GM23338 (cell line): ENCODE measurements at regions not wholly inside any gene's neighbourhood (a gene's known extent, or its start where the extent isn't known, plus 50 kb on each side); places are given as distances from the start of the nearest gene placed in this dataset.

Source experiments
- ATAC-seq: fragments of 200-7000 bp; cut with Tn5 transposase; 3 replicates; pipeline ENCODE4 v1.9.1; 2020
- DNase-seq: peaks from one replicate; pipeline ENCODE4 v3.0.0-alpha.2; 2015; ENCODE audit warnings: low spot score
- H2AFZ ChIP-seq: fragments of 200-600 bp; sonication (generic); 2 replicates; pipeline ENCODE4 v1.8.0; 2016; ENCODE audit warnings: antibody characterized with exemption, mild to moderate bottlenecking, moderate library complexity
- H3F3A ChIP-seq: fragments of 200-600 bp; sonication (generic); replicated peaks from 2 replicates; pipeline ENCODE4 v1.8.0; 2017; ENCODE audit warnings: antibody characterized with exemption, mixed run types, low read depth
- H3K27ac ChIP-seq: fragments of 200-600 bp; sonication (generic); 2 replicates; pipeline ENCODE4 v1.6.1; 2016; ENCODE audit warnings: low read depth
- H3K27me3 ChIP-seq: fragments of 200-600 bp; sonication (generic); 2 replicates; pipeline ENCODE4 v1.8.0; 2016; ENCODE audit warnings: mild to moderate bottlenecking, mixed run types, moderate library complexity; ENCODE audit not compliant: insufficient read depth
- H3K36me3 ChIP-seq: fragments of 200-600 bp; sonication (generic); 2 replicates; pipeline ENCODE4 v1.8.0; 2016; ENCODE audit warnings: mild to moderate bottlenecking; ENCODE audit not compliant: insufficient read depth
- H3K4me1 ChIP-seq: fragments of 200-600 bp; sonication (generic); 2 replicates; pipeline ENCODE4 v1.8.0; 2016; ENCODE audit warnings: mild to moderate bottlenecking, moderate library complexity; ENCODE audit not compliant: insufficient read depth
- H3K4me2 ChIP-seq: fragments of 200-600 bp; sonication (generic); 2 replicates; pipeline ENCODE4 v1.7.1; 2017; ENCODE audit warnings: mixed run types
- H3K4me3 ChIP-seq: fragments of 200-600 bp; sonication (generic); 2 replicates; pipeline ENCODE4 v1.6.1; 2016; ENCODE audit warnings: mixed run types
- H3K79me2 ChIP-seq: fragments of 200-600 bp; sonication (generic); replicated peaks from 2 replicates; pipeline ENCODE4 v1.8.0; 2017; ENCODE audit warnings: mild to moderate bottlenecking; ENCODE audit not compliant: insufficient read depth
- H3K9me2 ChIP-seq: fragments of 200-600 bp; sonication (generic); 2 replicates; pipeline ENCODE4 v1.8.0; 2017; ENCODE audit not compliant: insufficient read depth
- H4K20me1 ChIP-seq: fragments of 200-600 bp; sonication (generic); replicated peaks from 2 replicates; pipeline ENCODE4 v1.8.0; 2017; ENCODE audit warnings: mild to moderate bottlenecking; ENCODE audit not compliant: insufficient read depth
- H3K27ac Mint-ChIP-seq: 2 replicates; pipeline ENCODE4 v1.8.0; 2020; ENCODE audit warnings: inconsistent platforms, mild to moderate bottlenecking, moderate library complexity, mixed read lengths
- H3K27me3 Mint-ChIP-seq: 3 replicates; pipeline ENCODE4 v1.8.0; 2022; ENCODE audit warnings: low read depth, mild to moderate bottlenecking, moderate library complexity, mixed read lengths, inconsistent platforms; ENCODE audit not compliant: insufficient read depth, poor library complexity
- H3K36me3 Mint-ChIP-seq: 3 replicates; pipeline ENCODE4 v1.8.0; 2021; ENCODE audit warnings: low read depth, mild to moderate bottlenecking, inconsistent platforms, moderate library complexity, mixed read lengths
- H3K4me1 Mint-ChIP-seq: 3 replicates; pipeline ENCODE4 v1.8.0; 2020; ENCODE audit warnings: mild to moderate bottlenecking, inconsistent platforms, mixed read lengths
- H3K4me3 Mint-ChIP-seq: 3 replicates; pipeline ENCODE4 v1.8.0; 2021; ENCODE audit warnings: moderate library complexity, mild to moderate bottlenecking, inconsistent platforms, mixed read lengths
- H3K9me3 Mint-ChIP-seq: 3 replicates; pipeline ENCODE4 v1.8.0; 2020; ENCODE audit warnings: moderate library complexity, mild to moderate bottlenecking, inconsistent platforms, mixed read lengths
- CTCF ChIP-seq, 2 experiments: fragments of 200-600 bp in 1 of 2; sonication (generic) in 1 of 2; conservative IDR thresholded peaks; 2 replicates each; pipeline versions ENCODE4 v1.5.1 to v1.6.1; 2016 to 2017; ENCODE audit warnings: antibody characterized with exemption in 2 of 2, low read depth in 2 of 2, mild to moderate bottlenecking in 2 of 2, moderate library complexity in 1 of 2
- EZH2 ChIP-seq: fragments of 200-600 bp; sonication (generic); IDR thresholded peaks from one replicate; pipeline ENCODE4 v1.8.0; 2017; ENCODE audit warnings: antibody characterized with exemption, mild to moderate bottlenecking, low read depth; ENCODE audit not compliant: unreplicated experiment
- EZH2phosphoT487 ChIP-seq: fragments of 200-600 bp; sonication (generic); IDR thresholded peaks from one replicate; pipeline ENCODE4 v1.8.1; 2018; ENCODE audit warnings: antibody characterized with exemption; ENCODE audit not compliant: unreplicated experiment
- JUNB ChIP-seq: IDR thresholded peaks from one replicate; pipeline ENCODE4 v1.6.1; 2016; ENCODE audit warnings: antibody characterized with exemption; ENCODE audit not compliant: unreplicated experiment
- POLR2AphosphoS5 ChIP-seq: IDR thresholded peaks from 2 replicates; pipeline ENCODE4 v1.6.1; 2016; ENCODE audit warnings: antibody characterized with exemption, low read depth
- REST ChIP-seq: IDR thresholded peaks from one replicate; pipeline ENCODE4 v1.6.1; 2018; ENCODE audit warnings: antibody characterized with exemption; ENCODE audit not compliant: unreplicated experiment
- STAT1 ChIP-seq: IDR thresholded peaks from one replicate; pipeline ENCODE4 v1.6.1; 2016; ENCODE audit warnings: antibody characterized with exemption; ENCODE audit not compliant: unreplicated experiment
- ZNF114 ChIP-seq: fragments of 250-450 bp; sonication (Bioruptor Pico); IDR thresholded peaks from 2 replicates; pipeline ENCODE4 v1.5.0; 2020; ENCODE audit warnings: mild to moderate bottlenecking, moderate library complexity
- TF ChIP-seq, protein P1 (sequence below): fragments of 250-450 bp; sonication (Bioruptor Pico); IDR thresholded peaks from 2 replicates; pipeline ENCODE4 v1.5.0; 2020; ENCODE audit warnings: mild to moderate bottlenecking, moderate library complexity

- TF ChIP-seq, protein P1, sequence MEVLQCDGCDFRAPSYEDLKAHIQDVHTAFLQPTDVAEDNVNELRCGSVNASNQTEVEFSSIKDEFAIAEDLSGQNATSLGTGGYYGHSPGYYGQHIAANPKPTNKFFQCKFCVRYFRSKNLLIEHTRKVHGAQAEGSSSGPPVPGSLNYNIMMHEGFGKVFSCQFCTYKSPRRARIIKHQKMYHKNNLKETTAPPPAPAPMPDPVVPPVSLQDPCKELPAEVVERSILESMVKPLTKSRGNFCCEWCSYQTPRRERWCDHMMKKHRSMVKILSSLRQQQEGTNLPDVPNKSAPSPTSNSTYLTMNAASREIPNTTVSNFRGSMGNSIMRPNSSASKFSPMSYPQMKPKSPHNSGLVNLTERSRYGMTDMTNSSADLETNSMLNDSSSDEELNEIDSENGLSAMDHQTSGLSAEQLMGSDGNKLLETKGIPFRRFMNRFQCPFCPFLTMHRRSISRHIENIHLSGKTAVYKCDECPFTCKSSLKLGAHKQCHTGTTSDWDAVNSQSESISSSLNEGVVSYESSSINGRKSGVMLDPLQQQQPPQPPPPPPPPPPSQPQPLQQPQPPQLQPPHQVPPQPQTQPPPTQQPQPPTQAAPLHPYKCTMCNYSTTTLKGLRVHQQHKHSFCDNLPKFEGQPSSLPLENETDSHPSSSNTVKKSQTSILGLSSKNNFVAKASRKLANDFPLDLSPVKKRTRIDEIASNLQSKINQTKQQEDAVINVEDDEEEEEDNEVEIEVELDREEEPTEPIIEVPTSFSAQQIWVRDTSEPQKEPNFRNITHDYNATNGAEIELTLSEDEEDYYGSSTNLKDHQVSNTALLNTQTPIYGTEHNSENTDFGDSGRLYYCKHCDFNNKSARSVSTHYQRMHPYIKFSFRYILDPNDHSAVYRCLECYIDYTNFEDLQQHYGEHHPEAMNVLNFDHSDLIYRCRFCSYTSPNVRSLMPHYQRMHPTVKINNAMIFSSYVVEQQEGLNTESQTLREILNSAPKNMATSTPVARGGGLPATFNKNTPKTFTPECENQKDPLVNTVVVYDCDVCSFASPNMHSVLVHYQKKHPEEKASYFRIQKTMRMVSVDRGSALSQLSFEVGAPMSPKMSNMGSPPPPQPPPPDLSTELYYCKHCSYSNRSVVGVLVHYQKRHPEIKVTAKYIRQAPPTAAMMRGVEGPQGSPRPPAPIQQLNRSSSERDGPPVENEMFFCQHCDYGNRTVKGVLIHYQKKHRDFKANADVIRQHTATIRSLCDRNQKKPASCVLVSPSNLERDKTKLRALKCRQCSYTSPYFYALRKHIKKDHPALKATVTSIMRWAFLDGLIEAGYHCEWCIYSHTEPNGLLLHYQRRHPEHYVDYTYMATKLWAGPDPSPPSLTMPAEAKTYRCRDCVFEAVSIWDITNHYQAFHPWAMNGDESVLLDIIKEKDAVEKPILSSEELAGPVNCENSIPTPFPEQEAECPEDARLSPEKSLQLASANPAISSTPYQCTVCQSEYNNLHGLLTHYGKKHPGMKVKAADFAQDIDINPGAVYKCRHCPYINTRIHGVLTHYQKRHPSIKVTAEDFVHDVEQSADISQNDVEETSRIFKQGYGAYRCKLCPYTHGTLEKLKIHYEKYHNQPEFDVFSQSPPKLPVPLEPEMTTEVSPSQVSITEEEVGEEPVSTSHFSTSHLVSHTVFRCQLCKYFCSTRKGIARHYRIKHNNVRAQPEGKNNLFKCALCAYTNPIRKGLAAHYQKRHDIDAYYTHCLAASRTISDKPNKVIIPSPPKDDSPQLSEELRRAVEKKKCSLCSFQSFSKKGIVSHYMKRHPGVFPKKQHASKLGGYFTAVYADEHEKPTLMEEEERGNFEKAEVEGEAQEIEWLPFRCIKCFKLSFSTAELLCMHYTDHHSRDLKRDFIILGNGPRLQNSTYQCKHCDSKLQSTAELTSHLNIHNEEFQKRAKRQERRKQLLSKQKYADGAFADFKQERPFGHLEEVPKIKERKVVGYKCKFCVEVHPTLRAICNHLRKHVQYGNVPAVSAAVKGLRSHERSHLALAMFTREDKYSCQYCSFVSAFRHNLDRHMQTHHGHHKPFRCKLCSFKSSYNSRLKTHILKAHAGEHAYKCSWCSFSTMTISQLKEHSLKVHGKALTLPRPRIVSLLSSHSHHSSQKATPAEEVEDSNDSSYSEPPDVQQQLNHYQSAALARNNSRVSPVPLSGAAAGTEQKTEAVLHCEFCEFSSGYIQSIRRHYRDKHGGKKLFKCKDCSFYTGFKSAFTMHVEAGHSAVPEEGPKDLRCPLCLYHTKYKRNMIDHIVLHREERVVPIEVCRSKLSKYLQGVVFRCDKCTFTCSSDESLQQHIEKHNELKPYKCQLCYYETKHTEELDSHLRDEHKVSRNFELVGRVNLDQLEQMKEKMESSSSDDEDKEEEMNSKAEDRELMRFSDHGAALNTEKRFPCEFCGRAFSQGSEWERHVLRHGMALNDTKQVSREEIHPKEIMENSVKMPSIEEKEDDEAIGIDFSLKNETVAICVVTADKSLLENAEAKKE, result no peak
- TF ChIP-seq JUNB (no peak), POLR2AphosphoS5 (no peak), EZH2phosphoT487 (no peak), REST (no peak)
These were observed 378.7 kb downstream of the LIG4 start (continued) for GRCh38 chr13:107836685-107837084.

- Histone ChIP-seq H3K4me2 (no peak overlapping the region; the same call in 1 of the 2 replicates), H4K20me1 (no peaks in the 10 kb centered on the region), H3F3A (no peaks in the 10 kb centered on the region), H3K9me2 (0 out of 2 replicates have a peak, but pooled peaks cover 3% of the 10 kb centered on the region), H3K27me3 (no peaks in the 10 kb centered on the region), H3K36me3 (no peaks in the 10 kb centered on the region), H3K27ac (no peak overlapping the region), H3K79me2 (peaks cover 13% of the 10 kb centered on the region), H3K4me3 (no peak overlapping the region), H3K4me1 (peaks cover 67% of the 10 kb centered on the region), H2AFZ (no peak overlapping the region)
- H3K4me3 Mint-ChIP-seq, result no peak overlapping the region
- peak overlapping the region; percentile 32 for H3K27ac Mint-ChIP-seq
- ATAC-seq, result no peak
- peaks cover 9% of the 10 kb centered on the region for H3K27me3 Mint-ChIP-seq
- DNase-seq, result no peak
- H3K9me3 Mint-ChIP-seq, result no peaks in the 10 kb centered on the region
- H3K4me1 Mint-ChIP-seq, result peaks cover 69% of the 10 kb centered on the region
- no peaks in the 10 kb centered on the region for H3K36me3 Mint-ChIP-seq
- no peak for TF ChIP-seq ZNF114 (CRISPR knock-in tag)
- TF ChIP-seq STAT1, result no peak
- no peak for TF ChIP-seq POLR2AphosphoS5
- no peak for TF ChIP-seq EZH2
- TF ChIP-seq EZH2phosphoT487, result no peak
- no peak for TF ChIP-seq REST
- no peak for TF ChIP-seq CTCF (conservative IDR thresholded peaks at IDR 0.05; ENCODE audit: low read depth in 2 of 2)
These were observed 379.9 kb downstream of the LIG4 start for GRCh38 chr13:107835339-107836018.
